ENCODE measurements at regions not wholly inside any gene's neighbourhood (a gene's known extent, or its start where the extent isn't known, plus 50 kb on each side); places are given as distances from the start of the nearest gene placed in this dataset.

DNA sequence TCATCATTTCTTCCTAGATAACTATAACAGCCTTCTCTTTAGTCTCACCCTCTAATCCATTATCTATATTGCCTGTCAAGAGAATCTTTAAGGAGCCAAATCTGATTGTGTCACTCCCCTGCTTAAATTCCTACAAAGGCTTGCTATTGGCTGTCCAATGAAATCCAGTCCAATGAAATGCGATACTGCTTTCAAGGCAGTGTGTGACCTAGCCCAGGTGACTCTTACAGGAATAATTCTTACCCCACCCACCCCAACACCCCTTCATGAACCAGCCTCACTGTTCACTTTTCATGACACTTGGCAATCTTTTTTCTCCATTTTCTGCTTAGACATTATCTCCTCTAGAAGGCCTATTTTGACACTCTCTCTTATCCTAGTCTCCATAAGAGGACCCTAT lies 163.3 kb upstream of the MARCKS start:
- H3K4me1 Mint-ChIP-seq (ENCODE audit: low read depth): peaks cover 59% of the 10 kb centered on the region
- H3K36me3 Mint-ChIP-seq (ENCODE audit: low read depth): no peaks in the 10 kb centered on the region
- H3K4me3 Mint-ChIP-seq: no peak overlapping the region
- H3K9me3 Mint-ChIP-seq: no peaks in the 10 kb centered on the region
- TF ChIP-seq, protein P1, sequence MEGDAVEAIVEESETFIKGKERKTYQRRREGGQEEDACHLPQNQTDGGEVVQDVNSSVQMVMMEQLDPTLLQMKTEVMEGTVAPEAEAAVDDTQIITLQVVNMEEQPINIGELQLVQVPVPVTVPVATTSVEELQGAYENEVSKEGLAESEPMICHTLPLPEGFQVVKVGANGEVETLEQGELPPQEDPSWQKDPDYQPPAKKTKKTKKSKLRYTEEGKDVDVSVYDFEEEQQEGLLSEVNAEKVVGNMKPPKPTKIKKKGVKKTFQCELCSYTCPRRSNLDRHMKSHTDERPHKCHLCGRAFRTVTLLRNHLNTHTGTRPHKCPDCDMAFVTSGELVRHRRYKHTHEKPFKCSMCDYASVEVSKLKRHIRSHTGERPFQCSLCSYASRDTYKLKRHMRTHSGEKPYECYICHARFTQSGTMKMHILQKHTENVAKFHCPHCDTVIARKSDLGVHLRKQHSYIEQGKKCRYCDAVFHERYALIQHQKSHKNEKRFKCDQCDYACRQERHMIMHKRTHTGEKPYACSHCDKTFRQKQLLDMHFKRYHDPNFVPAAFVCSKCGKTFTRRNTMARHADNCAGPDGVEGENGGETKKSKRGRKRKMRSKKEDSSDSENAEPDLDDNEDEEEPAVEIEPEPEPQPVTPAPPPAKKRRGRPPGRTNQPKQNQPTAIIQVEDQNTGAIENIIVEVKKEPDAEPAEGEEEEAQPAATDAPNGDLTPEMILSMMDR (IDR thresholded peaks at IDR 0.05): no peak
- peaks cover 5% of the 10 kb centered on the region for H3K27me3 Mint-ChIP-seq (ENCODE audit: insufficient read depth)
- no peak for DNase-seq
- H3K27ac Mint-ChIP-seq: no peak overlapping the region

GRCh38 chr6:113694278-113695077 lies 162.7 kb upstream of the MARCKS start:
- no peak overlapping the region for H3K4me3 Mint-ChIP-seq
- H3K36me3 Mint-ChIP-seq (ENCODE audit: low read depth): no peaks in the 10 kb centered on the region
- no peaks in the 10 kb centered on the region for H3K9me3 Mint-ChIP-seq
- peak; percentile 37 for DNase-seq
- H3K27me3 Mint-ChIP-seq (ENCODE audit: insufficient read depth): peaks cover 5% of the 10 kb centered on the region
- TF ChIP-seq, protein P1 (IDR thresholded peaks at IDR 0.05): no peak
- H3K27ac Mint-ChIP-seq: peak overlapping the region; percentile 54; the same call in 1 of the 2 replicates
- peaks cover 61% of the 10 kb centered on the region for H3K4me1 Mint-ChIP-seq (ENCODE audit: low read depth)

GRCh38 chr6:113695516-113695915 lies 161.6 kb upstream of the MARCKS start:
- Mint-ChIP-seq H3K27ac (no peak overlapping the region), H3K4me1 (ENCODE audit: low read depth) (peaks cover 57% of the 10 kb centered on the region), H3K27me3 (ENCODE audit: insufficient read depth) (peaks cover 9% of the 10 kb centered on the region), H3K4me3 (no peak overlapping the region), H3K36me3 (ENCODE audit: low read depth) (no peaks in the 10 kb centered on the region), H3K9me3 (no peaks in the 10 kb centered on the region)
- TF ChIP-seq, protein P1 (IDR thresholded peaks at IDR 0.05): no peak
- DNase-seq: peak; percentile 37

- TF ChIP-seq, protein P1 (IDR thresholded peaks at IDR 0.05): no peak
- no peak overlapping the region for H3K27ac Mint-ChIP-seq
- no peak overlapping the region for H3K4me3 Mint-ChIP-seq
- DNase-seq: no peak
- H3K36me3 Mint-ChIP-seq (ENCODE audit: low read depth): no peaks in the 10 kb centered on the region
- H3K4me1 Mint-ChIP-seq (ENCODE audit: low read depth): peaks cover 47% of the 10 kb centered on the region
- H3K27me3 Mint-ChIP-seq (ENCODE audit: insufficient read depth): peaks cover 7% of the 10 kb centered on the region
- H3K9me3 Mint-ChIP-seq: no peaks in the 10 kb centered on the region
These were observed 160.2 kb upstream of the MARCKS start for GRCh38 chr6:113696960-113697359.

DNA sequence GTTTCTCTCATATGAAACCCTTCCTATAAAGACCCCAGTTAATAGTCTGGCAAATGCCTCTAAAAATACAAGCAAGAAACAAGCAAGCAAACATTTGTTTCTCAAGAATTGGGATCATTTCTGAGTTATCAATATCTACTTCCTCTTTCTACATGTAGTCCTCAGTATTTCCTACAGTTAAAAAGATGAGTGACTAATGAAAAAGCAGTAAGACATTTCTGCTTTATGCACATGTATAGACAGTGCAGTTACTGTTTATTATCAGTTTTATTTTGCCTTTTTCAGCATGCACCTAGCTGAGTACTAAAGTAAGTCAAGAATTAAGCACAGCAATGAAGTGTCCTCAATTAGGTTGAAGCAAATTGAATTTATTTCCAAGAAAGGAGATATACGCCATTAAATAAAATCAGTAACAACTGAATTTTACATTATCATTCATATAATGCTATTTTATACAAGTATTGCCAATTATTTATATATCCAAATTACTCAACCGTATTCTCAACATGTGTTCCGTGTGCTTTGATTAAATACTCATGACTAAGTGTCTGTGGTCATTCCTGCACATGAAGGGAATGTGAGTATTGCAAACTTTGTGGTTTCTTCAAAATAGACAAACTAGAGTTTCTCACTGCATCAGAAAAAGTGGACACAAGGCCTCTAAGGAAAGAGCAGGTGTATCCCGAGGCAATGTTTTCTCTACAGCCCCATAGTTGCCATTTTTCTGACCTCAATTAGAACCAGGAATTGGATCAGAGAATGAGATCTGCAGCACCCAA lies 159.3 kb upstream of the MARCKS start:
- H3K36me3 Mint-ChIP-seq (ENCODE audit: low read depth): no peaks in the 10 kb centered on the region

More for the DNA sequence above, 159.3 kb upstream of the MARCKS start:
- TF ChIP-seq, protein P1 (IDR thresholded peaks at IDR 0.05): no peak
- no peak overlapping the region for H3K4me3 Mint-ChIP-seq
- no peak overlapping the region for H3K27ac Mint-ChIP-seq
- H3K27me3 Mint-ChIP-seq (ENCODE audit: insufficient read depth): peaks cover 6% of the 10 kb centered on the region
- DNase-seq: peak; percentile 85
- peaks cover 47% of the 10 kb centered on the region for H3K4me1 Mint-ChIP-seq (ENCODE audit: low read depth)
- no peaks in the 10 kb centered on the region for H3K9me3 Mint-ChIP-seq

Measured in HFFc6 (cell line).